Mucosa of stomach (tissue), 1 donor: ENCODE measurements at regions not wholly inside any gene's neighbourhood (a gene's known extent, or its start where the extent isn't known, plus 50 kb on each side); places are given as distances from the start of the nearest gene placed in this dataset.

ENCODE experiments used
- H3K27me3 ChIP-seq: one replicate; pipeline ENCODE4 v1.7.0; 2013; ENCODE audit warnings: mild to moderate bottlenecking, low read length; ENCODE audit not compliant: control insufficient read depth, insufficient read depth
- H3K36me3 ChIP-seq: one replicate; pipeline ENCODE4 v1.7.0; 2013; ENCODE audit warnings: low read length; ENCODE audit not compliant: control insufficient read depth, insufficient read depth
- H3K4me1 ChIP-seq: one replicate; pipeline ENCODE4 v1.7.0; 2013; ENCODE audit warnings: mild to moderate bottlenecking, low read length; ENCODE audit not compliant: control insufficient read depth, insufficient read depth
- H3K4me3 ChIP-seq: one replicate; pipeline ENCODE4 v1.7.0; 2013; ENCODE audit warnings: low read length
- H3K9ac ChIP-seq: one replicate; pipeline ENCODE4 v1.7.0; 2013; ENCODE audit warnings: mild to moderate bottlenecking, low read length, moderate library complexity
- H3K9me3 ChIP-seq: one replicate; pipeline ENCODE4 v1.7.0; 2013; ENCODE audit warnings: mild to moderate bottlenecking, low read length, moderate library complexity; ENCODE audit not compliant: control insufficient read depth
- donor health status: Pancreatic carcinoma.

DNA sequence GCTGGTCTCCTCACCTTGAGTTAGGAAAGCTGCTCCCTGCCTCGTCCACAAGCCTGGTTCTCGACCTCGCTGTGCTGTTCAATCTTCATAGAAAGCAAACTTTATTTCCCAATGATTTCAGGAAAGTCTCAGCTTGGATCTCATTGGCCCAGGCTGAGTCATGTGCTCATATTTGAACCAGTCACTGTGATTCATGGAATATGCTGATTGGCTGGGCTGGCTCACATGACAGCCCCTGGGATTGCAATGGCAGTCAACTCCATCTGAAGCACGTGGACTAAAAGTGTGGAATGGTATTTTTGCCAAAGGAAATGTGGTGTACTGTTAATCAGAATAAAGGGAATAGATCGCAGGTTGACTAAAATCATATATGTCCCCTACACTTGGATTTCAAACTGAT is 396.6 kb downstream of the AACS start:
- H3K4me3 ChIP-seq, result no peak overlapping the region
- H3K36me3 ChIP-seq, result no peaks in the 10 kb centered on the region
- H3K9me3 ChIP-seq, result no peaks in the 10 kb centered on the region
- H3K27me3 ChIP-seq, result no peaks in the 10 kb centered on the region
- no peaks in the 10 kb centered on the region for H3K4me1 ChIP-seq
- no peak overlapping the region for H3K9ac ChIP-seq

DNA sequence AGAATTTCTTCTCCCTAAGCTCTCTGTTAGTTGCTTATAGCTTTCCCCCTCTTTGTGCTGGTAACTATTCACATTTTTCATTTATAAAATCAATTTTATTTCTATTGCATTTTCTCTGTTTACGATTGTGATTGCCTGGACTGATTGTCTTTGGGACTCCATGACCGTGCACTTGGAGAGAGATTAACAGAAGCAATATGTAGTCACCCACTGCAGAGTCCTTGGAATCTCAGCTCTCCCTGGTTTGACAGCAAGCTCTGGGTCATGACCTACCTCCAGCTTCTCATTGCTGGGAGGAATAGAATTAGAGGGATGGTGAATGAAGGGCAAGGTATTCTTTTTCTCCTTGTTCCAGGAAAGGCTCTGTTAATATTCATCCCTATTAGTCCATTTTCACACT is 398.2 kb downstream of the AACS start:
- Histone ChIP-seq H3K27me3 (no peaks in the 10 kb centered on the region), H3K9ac (no peak overlapping the region), H3K36me3 (no peaks in the 10 kb centered on the region), H3K9me3 (no peaks in the 10 kb centered on the region), H3K4me3 (no peak overlapping the region), H3K4me1 (no peaks in the 10 kb centered on the region)

DNA sequence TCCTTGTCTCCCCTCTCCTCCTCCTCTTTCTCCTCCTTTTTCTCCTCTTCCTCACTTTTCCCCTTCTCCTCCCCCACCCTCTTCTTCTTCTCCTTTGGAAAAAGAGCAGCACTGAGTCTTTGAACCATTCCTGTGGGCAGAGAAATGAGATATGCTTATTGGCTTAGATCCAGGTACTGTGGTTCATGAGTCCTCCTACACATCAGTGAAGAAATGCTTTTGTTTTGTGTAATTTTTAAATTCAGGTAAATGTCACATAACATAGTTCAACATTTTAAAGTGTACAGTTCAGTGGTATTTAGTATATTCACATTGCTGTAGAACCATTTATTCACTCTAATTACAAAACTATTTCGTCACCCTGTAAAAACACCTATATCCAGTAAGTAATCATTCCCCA is 402.1 kb downstream of the AACS start:
- Histone ChIP-seq H3K9me3 (no peaks in the 10 kb centered on the region), H3K9ac (no peak overlapping the region), H3K4me1 (no peaks in the 10 kb centered on the region), H3K27me3 (no peaks in the 10 kb centered on the region), H3K36me3 (no peaks in the 10 kb centered on the region), H3K4me3 (no peak overlapping the region)

DNA sequence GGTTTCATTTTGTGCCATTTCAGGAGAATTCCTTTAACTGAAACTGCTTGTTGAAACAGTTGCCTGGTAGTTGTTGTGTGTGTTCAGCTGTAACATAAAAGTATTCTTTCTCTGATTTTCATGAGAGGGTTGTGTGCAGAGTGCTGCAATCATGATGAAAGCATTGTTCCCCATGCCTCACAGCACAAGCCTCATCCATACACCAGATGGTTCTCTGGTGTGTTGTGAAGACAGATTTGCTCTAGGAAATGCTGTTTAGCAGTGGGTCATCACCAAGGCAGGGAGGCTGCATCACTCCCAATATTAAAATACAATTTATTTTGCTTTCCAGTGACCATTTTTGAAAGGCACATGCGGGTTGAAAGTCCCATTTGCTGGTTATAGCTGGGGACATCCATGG is 404.4 kb downstream of the AACS start:
- H3K4me1 ChIP-seq, result no peaks in the 10 kb centered on the region
- no peaks in the 10 kb centered on the region for H3K9me3 ChIP-seq
- H3K36me3 ChIP-seq, result no peaks in the 10 kb centered on the region
- H3K4me3 ChIP-seq, result no peak overlapping the region
- no peaks in the 10 kb centered on the region for H3K27me3 ChIP-seq
- H3K9ac ChIP-seq, result no peak overlapping the region

DNA sequence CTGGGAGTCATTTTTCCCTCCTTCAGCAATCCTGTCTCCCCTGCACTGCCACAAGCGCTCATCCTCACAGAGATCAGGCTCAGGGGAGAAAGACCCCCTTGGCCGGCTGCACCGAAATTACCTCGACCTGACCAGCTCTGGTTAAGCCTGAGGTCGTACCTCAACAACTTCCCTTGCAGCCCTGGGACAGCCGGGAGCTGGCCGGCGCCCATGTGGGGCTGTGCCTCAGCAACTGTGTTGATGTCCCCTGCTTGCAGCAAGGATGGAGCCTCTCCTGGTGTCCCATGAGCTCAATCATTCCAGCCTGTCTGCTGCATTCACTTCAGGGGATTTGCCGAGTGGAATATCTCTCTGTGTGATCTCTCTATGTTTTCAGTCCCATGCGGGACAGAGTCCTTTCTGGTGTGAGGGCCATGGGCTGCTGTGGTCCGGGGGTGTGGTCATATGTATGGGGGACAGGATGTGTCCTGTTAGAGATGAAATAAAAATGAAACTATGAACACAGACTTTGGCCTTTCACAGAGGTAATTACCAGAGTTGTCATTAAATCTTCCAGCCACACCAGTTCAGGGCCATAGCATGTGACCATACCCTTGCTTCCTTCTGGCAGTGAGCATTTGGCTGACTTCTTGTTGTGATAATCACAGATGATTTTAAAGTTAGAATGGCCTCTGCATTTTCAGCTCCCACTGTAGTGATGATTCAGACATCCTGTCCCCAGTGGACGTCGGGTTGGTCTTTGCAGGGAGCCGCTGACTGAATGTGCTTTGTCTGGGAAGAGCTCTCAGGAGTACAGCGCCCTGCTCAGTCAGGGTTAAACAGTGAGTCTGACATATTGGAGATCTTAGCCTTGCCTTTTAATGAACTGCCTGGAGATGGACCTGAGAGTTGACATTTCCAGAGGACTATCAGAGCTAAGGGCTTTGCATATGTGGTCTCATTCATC is 405.9 kb downstream of the AACS start:
- Histone ChIP-seq H3K4me3 (no peak overlapping the region), H3K9me3 (no peaks in the 10 kb centered on the region), H3K27me3 (no peaks in the 10 kb centered on the region), H3K9ac (no peak overlapping the region), H3K36me3 (no peaks in the 10 kb centered on the region), H3K4me1 (no peaks in the 10 kb centered on the region)

DNA sequence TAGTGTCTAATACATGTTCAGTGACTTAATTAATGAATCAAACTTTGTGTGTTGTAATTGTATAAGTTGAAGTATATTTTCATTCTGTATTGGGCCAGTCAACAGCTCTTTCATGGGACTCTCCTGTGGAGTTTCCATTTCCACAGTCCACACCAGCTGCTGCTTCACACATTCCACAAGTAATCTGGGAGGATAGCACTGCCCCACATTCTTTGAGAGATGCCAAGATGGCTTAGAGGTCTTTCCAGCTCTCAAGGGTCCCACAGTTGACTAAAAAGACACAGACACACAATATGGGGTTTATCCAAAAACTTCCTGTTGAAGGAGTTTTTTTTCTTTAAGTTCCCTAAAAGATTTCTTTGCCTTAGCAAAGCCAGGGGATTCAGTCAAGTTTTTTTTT is 408.3 kb downstream of the AACS start:
- no peaks in the 10 kb centered on the region for H3K9me3 ChIP-seq
- no peak overlapping the region for H3K9ac ChIP-seq
- no peak overlapping the region for H3K4me3 ChIP-seq
- H3K27me3 ChIP-seq, result no peaks in the 10 kb centered on the region
- no peaks in the 10 kb centered on the region for H3K4me1 ChIP-seq
- H3K36me3 ChIP-seq, result no peaks in the 10 kb centered on the region

DNA sequence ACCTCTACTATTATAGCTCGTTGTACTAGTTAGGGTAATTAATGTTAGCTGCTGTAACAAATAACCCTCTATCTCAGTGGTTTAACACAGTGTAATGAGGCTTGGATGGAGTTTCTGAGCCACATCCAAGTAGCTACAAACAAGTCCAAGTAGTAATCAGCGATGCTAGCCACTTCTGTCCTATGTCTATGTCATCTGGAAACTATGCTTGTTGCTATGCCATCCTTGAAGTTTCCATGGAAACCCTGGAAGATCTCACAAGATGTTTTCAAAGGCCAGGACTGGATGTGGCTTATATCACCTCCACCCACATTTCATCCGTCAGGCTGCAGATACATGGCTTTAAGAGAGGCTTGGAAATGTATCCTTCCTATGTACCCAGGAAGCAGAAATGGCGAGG is 422.1 kb downstream of the AACS start:
- Histone ChIP-seq H3K9ac (no peak overlapping the region), H3K9me3 (no peaks in the 10 kb centered on the region), H3K27me3 (no peaks in the 10 kb centered on the region), H3K4me3 (no peak overlapping the region), H3K36me3 (no peaks in the 10 kb centered on the region), H3K4me1 (no peaks in the 10 kb centered on the region)

DNA sequence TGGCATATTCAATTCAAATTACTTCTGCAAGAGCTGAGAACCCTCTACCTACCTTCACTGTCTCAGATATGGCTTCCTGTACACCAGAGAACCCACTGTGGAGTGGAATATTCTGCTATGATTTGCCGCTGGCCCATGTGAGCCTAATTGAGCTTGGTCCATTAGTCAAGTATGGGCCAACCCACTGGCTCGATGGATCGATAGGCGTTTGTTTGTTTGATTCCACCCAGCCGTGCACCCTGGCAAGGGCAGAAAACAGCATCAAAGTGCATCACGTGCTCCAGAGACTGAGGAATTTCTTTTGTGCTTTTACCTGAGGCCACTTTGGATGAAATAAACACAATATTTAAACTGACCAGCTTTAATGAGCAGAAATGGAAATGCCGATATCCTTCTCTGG is 426.3 kb downstream of the AACS start:
- H3K4me1 ChIP-seq, result peaks cover 13% of the 10 kb centered on the region
- no peaks in the 10 kb centered on the region for H3K9me3 ChIP-seq
- H3K36me3 ChIP-seq, result no peaks in the 10 kb centered on the region
- H3K27me3 ChIP-seq, result no peaks in the 10 kb centered on the region
- no peak overlapping the region for H3K4me3 ChIP-seq
- no peak overlapping the region for H3K9ac ChIP-seq

DNA sequence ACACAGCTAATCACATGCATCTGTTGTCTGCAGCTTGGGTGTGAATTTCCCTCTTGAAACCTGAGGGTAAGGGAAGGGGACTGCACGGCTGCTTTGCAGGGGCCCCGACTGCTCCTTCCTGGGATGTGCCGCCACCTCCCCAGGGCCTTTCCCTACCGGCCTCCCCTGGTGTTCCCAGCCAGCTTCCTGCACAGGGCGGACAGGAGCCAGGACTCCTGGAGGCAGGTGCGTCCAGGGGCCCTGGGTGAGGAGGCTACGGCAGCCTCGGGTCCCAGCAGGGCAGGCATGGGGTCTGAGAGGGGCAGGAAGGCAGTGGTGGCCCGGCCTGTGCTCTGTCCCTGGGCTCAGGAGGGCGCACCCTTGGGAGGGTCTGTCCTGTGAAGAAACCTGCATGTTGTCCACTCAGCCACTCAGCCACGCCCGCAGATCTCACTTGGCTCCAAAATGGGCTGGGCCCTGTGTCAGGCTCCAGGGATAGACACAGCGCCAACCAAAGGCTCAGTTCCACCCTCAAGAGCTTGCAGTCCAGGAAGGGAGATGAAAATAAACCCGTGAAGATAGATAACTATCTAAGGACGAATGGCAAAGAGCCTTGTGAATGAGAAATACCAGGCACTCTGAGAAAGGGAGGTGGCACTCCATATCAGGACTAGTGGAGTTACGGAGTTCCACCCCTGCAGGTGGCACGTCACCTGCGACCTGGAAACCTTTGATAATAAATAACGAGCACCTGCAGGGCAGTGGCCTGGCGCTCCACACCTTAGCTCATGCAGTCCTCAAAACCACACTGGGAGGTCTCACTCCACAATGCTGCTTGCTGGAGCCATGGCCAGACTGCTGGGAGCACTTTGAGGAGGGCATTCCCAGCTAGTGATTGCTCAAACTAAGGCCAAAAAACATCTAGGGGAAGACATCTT is 427.4 kb downstream of the AACS start:
- no peaks in the 10 kb centered on the region for H3K9me3 ChIP-seq
- no peak overlapping the region for H3K4me3 ChIP-seq

DNA sequence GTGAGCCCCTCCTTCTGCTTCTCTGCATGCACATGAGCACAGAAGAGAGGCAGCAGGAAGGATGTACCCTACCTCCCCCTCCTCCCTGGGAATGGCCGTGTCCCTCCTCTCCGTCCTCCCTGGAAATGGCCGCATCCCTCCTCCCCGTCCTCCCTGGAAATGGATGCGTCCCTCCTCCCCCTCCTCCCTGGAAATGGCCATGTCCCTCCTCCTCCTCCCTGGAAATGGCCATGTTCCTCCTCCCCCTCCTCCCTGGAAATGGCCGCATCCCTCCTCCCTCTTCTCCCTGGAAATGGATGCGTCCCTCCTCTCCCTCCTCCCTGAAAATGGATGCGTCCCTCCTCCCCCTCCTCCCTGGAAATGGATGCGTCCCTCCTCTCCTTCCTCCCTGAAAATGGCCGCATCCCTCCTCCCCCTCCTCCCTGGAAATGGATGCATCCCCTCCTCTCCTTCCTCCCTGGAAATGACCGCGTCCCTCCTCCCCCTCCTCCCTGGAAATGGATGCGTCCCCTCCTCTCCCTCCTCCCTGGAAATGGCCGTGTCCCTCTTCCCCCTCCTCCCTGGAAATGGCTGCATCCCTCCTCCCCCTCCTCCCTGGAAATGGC is 428.6 kb downstream of the AACS start:
- H3K27me3 ChIP-seq, result no peaks in the 10 kb centered on the region
- H3K4me1 ChIP-seq, result peaks cover 13% of the 10 kb centered on the region
- no peak overlapping the region for H3K4me3 ChIP-seq
- no peak overlapping the region for H3K9ac ChIP-seq
- H3K9me3 ChIP-seq, result no peaks in the 10 kb centered on the region
- no peaks in the 10 kb centered on the region for H3K36me3 ChIP-seq

More for the DNA sequence above, 427.4 kb downstream of the AACS start:
- Histone ChIP-seq H3K27me3 (no peaks in the 10 kb centered on the region), H3K36me3 (no peaks in the 10 kb centered on the region), H3K9ac (no peak overlapping the region), H3K4me1 (peaks cover 13% of the 10 kb centered on the region)

DNA sequence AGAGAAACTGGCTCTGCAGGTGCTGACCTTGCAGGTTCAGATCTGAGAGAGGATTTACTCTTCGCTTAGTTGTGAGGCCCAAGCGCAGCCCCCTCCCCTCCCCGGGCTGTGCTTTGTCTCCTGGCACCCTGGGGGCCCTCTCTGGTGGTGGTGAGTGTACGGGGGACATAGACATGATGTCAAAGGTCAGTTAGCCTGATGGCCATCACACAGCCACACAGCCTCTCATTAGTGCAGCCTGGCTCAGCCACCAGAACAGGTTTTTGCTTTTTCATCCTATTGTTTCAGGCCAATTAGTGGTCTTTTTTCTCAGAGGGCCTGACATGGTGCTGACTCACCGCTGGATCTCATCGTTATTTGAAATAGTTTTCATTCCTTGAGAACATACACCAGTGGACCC is 437.9 kb downstream of the AACS start:
- Histone ChIP-seq H3K4me3 (no peak overlapping the region), H3K27me3 (no peaks in the 10 kb centered on the region), H3K9ac (no peak overlapping the region), H3K36me3 (no peaks in the 10 kb centered on the region), H3K9me3 (no peaks in the 10 kb centered on the region), H3K4me1 (no peaks in the 10 kb centered on the region)

DNA sequence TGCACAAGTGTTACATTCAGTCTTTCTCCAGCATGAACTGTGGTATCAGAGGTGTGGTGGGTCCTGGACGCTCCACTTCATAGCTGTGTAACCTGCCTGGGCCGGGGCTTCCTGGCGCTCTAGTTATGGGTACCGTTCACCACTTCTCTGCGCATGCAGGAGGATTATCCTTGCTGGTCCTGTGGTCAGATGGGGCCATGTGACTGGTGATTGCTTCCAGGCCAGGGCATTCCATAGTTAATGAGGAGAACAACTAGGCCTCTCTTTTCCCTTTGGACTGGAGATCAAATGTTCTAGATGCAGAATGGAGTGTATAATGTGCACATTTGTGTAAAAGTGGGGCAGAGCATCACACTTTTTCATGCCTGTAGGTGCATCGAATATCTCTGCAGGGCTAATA is 444.0 kb downstream of the AACS start:
- H3K36me3 ChIP-seq, result no peaks in the 10 kb centered on the region
- no peaks in the 10 kb centered on the region for H3K27me3 ChIP-seq
- no peaks in the 10 kb centered on the region for H3K9me3 ChIP-seq
- no peaks in the 10 kb centered on the region for H3K4me1 ChIP-seq
- H3K4me3 ChIP-seq, result no peak overlapping the region
- no peak overlapping the region for H3K9ac ChIP-seq
